PFSK-1 (cell line): ENCODE measurements at regions not wholly inside any gene's neighbourhood (a gene's known extent, or its start where the extent isn't known, plus 50 kb on each side); places are given as distances from the start of the nearest gene placed in this dataset.

Source experiments
- POLR2AphosphoS5 ChIP-seq: IDR thresholded peaks from 2 replicates; pipeline ENCODE4 v1.6.1; 2012; ENCODE audit warnings: low read depth, mild to moderate bottlenecking, control low read depth, low read length, moderate library complexity
- SIN3A ChIP-seq: IDR thresholded peaks from 2 replicates; pipeline ENCODE4 v1.6.1; 2012; ENCODE audit warnings: mild to moderate bottlenecking, low read length, moderate library complexity, borderline replicate concordance; ENCODE audit not compliant: insufficient read depth
- TAF1 ChIP-seq: IDR thresholded peaks from 2 replicates; pipeline ENCODE4 v1.6.1; 2012; ENCODE audit warnings: low read length, control low read depth, borderline replicate concordance; ENCODE audit not compliant: insufficient read depth
- TF ChIP-seq, protein P1 (sequence below), 2 experiments: IDR thresholded peaks; 2 replicates each; pipeline versions ENCODE4 v1.6.1 to v1.8.0; 2011 to 2012; ENCODE audit warnings: low read depth in 2 of 2, low read length in 2 of 2, control low read depth in 1 of 2, inconsistent platforms in 1 of 2, mild to moderate bottlenecking in 1 of 2, moderate library complexity in 1 of 2; ENCODE audit not compliant: insufficient read depth in 1 of 2

DNA sequence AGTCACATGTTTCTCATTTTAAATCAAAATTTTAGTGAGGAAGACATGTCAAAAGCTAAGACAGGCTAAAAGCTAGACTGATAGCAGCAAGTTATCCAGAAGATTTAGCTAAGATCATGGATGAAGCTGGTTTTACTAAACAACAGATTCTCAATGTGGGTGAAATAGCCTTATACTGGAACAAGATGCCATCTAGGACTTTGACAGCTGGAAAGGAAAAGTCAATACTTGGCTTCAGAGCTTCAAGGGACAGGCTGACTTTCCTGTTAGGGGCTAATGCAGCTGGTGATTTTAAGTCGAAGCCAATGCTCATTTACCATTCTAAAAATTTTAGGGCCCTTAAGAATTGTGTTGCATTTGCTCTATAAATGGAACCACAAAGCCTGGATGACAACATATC, 455.3 kb upstream of the SLC10A2 start:
- TF ChIP-seq POLR2AphosphoS5 (no peak), SIN3A (no peak), TAF1 (no peak)
- TF ChIP-seq, protein P1, sequence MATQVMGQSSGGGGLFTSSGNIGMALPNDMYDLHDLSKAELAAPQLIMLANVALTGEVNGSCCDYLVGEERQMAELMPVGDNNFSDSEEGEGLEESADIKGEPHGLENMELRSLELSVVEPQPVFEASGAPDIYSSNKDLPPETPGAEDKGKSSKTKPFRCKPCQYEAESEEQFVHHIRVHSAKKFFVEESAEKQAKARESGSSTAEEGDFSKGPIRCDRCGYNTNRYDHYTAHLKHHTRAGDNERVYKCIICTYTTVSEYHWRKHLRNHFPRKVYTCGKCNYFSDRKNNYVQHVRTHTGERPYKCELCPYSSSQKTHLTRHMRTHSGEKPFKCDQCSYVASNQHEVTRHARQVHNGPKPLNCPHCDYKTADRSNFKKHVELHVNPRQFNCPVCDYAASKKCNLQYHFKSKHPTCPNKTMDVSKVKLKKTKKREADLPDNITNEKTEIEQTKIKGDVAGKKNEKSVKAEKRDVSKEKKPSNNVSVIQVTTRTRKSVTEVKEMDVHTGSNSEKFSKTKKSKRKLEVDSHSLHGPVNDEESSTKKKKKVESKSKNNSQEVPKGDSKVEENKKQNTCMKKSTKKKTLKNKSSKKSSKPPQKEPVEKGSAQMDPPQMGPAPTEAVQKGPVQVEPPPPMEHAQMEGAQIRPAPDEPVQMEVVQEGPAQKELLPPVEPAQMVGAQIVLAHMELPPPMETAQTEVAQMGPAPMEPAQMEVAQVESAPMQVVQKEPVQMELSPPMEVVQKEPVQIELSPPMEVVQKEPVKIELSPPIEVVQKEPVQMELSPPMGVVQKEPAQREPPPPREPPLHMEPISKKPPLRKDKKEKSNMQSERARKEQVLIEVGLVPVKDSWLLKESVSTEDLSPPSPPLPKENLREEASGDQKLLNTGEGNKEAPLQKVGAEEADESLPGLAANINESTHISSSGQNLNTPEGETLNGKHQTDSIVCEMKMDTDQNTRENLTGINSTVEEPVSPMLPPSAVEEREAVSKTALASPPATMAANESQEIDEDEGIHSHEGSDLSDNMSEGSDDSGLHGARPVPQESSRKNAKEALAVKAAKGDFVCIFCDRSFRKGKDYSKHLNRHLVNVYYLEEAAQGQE (IDR thresholded peaks at IDR 0.05; ENCODE audit: insufficient read depth in 1 of 2, low read depth in 2 of 2, low read length in 2 of 2), result no peak
